WERI-Rb-1 (cell line): ENCODE measurements at regions not wholly inside any gene's neighbourhood (a gene's known extent, or its start where the extent isn't known, plus 50 kb on each side); places are given as distances from the start of the nearest gene placed in this dataset.

Experiments
- DNase-seq: peaks from one replicate; pipeline ENCODE4 v3.0.0-alpha.2; 2020
- H3K27ac ChIP-seq: fragments of 250-450 bp; sonication (Bioruptor Pico); 2 replicates; pipeline ENCODE4 v1.5.1; 2020; ENCODE audit warnings: mild to moderate bottlenecking, moderate library complexity
- H3K27me3 ChIP-seq: fragments of 250-450 bp; sonication (Bioruptor Pico); 2 replicates; pipeline ENCODE4 v1.5.1; 2021; ENCODE audit warnings: mild to moderate bottlenecking, low read depth, moderate library complexity; ENCODE audit not compliant: insufficient read depth, severe bottlenecking
- H3K36me3 ChIP-seq: fragments of 250-450 bp; sonication (Bioruptor Pico); 2 replicates; pipeline ENCODE4 v1.5.1; 2020; ENCODE audit warnings: mild to moderate bottlenecking, moderate library complexity
- H3K4me3 ChIP-seq: 2 replicates; pipeline ENCODE4 v1.5.1; 2011; ENCODE audit warnings: low read depth, mild to moderate bottlenecking, control low read depth, low read length
- H3K9me3 ChIP-seq: fragments of 250-450 bp; sonication (Bioruptor Pico); 2 replicates; pipeline ENCODE4 v1.5.1; 2021; ENCODE audit warnings: mild to moderate bottlenecking, moderate library complexity; ENCODE audit not compliant: severe bottlenecking
- CTCF ChIP-seq: IDR thresholded peaks from 2 replicates; pipeline ENCODE4 v1.5.1; 2011; ENCODE audit warnings: low read depth, mild to moderate bottlenecking, control low read depth, inconsistent platforms, low read length

GRCh38 chr5:166561759-166562158 is 1729.7 kb upstream of the WWC1 start:
- DNase-seq, result no peak
- no peak overlapping the region for H3K27ac ChIP-seq
- H3K4me3 ChIP-seq, result no peak overlapping the region
- H3K36me3 ChIP-seq, result no peaks in the 10 kb centered on the region
- no peaks in the 10 kb centered on the region for H3K9me3 ChIP-seq
- TF ChIP-seq CTCF, result no peak
- no peaks in the 10 kb centered on the region for H3K27me3 ChIP-seq

- no peaks in the 10 kb centered on the region for H3K27me3 ChIP-seq
- no peak overlapping the region for H3K4me3 ChIP-seq
- no peak for TF ChIP-seq CTCF
- H3K36me3 ChIP-seq, result no peaks in the 10 kb centered on the region
- H3K27ac ChIP-seq, result no peak overlapping the region
- no peak for DNase-seq
- no peaks in the 10 kb centered on the region for H3K9me3 ChIP-seq
Observed at GRCh38 chr5:166562246-166562645, 1729.2 kb upstream of the WWC1 start.

GRCh38 chr5:166566725-166567124 is 1724.7 kb upstream of the WWC1 start:
- H3K27ac ChIP-seq, result no peak overlapping the region
- no peak for DNase-seq
- TF ChIP-seq CTCF, result no peak
- H3K9me3 ChIP-seq, result no peaks in the 10 kb centered on the region
- no peaks in the 10 kb centered on the region for H3K36me3 ChIP-seq
- H3K4me3 ChIP-seq, result no peak overlapping the region
- H3K27me3 ChIP-seq, result no peaks in the 10 kb centered on the region

GRCh38 chr5:166570865-166571264 is 1720.6 kb upstream of the WWC1 start:
- Histone ChIP-seq H3K27me3 (no peaks in the 10 kb centered on the region), H3K4me3 (no peak overlapping the region), H3K9me3 (no peaks in the 10 kb centered on the region), H3K27ac (no peak overlapping the region), H3K36me3 (no peaks in the 10 kb centered on the region)
- no peak for TF ChIP-seq CTCF
- DNase-seq, result no peak

GRCh38 chr5:166571668-166572067 is 1719.8 kb upstream of the WWC1 start:
- Histone ChIP-seq H3K27ac (no peak overlapping the region), H3K36me3 (no peaks in the 10 kb centered on the region), H3K9me3 (no peaks in the 10 kb centered on the region), H3K27me3 (no peaks in the 10 kb centered on the region), H3K4me3 (no peak overlapping the region)
- TF ChIP-seq CTCF, result no peak
- DNase-seq, result no peak

GRCh38 chr5:166576323-166576722 is 1715.1 kb upstream of the WWC1 start:
- Histone ChIP-seq H3K27me3 (no peaks in the 10 kb centered on the region), H3K4me3 (no peak overlapping the region), H3K9me3 (no peaks in the 10 kb centered on the region), H3K36me3 (no peaks in the 10 kb centered on the region), H3K27ac (no peak overlapping the region)
- no peak for DNase-seq
- no peak for TF ChIP-seq CTCF
